HG03520 (cell line): ENCODE measurements at regions not wholly inside any gene's neighbourhood (a gene's known extent, or its start where the extent isn't known, plus 50 kb on each side); places are given as distances from the start of the nearest gene placed in this dataset.
"Not testable (repeated sequence)": the region's sequence is repeated elsewhere in the genome, so short reads cannot be mapped to it uniquely, and the experiment has no call there.

Experiments used
- ATAC-seq: cut with Tn5 transposase; IDR thresholded peaks from one replicate; pipeline ENCODE4 v1.9.1; 2021; ENCODE audit warnings: mild to moderate bottlenecking, moderate library complexity; ENCODE audit not compliant: unreplicated experiment

DNA sequence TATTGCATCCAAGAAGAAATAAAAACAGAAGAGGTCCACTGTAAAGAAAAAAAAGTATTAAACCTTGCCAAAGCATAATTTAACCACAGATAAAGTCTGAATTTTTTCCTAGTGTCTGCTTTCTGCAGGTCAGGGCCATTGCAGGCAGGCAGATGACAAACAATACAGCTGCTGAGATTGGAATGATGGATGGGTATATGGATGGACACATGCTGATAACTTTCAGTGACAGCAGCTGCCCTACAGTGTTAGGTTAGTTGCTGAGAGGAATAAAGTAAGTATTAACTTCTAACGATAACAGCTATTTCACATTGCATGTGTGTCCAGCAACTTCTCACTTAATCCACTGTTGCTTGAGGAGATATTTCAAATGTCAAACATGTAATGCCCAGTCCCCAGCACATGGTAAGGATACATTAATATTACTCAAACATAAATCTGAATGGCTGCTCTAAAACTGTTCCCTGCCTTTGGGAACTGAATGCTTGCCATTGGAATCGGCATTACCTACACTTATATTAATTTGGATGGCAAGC lies 515.3 kb downstream of the RMST start:
- no peak for ATAC-seq

DNA sequence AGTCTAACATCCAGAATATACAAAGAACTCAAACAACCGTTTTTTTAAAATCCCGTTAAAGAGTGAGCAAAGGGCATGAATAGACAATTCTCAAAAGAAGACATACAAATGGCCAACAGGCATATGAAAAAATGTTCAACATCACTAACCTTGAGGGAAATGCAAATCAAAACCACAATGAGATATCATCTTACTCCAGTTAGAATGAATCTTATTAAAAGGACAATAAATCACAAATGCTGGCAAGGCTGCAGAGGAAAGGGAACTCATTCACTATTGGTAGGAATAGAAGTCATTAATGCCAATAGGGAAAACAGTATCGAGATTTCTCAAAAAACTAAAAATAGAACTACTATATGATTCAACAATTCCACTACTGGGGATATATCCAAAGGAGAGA lies 520.1 kb downstream of the RMST start:
- no peak for ATAC-seq

DNA sequence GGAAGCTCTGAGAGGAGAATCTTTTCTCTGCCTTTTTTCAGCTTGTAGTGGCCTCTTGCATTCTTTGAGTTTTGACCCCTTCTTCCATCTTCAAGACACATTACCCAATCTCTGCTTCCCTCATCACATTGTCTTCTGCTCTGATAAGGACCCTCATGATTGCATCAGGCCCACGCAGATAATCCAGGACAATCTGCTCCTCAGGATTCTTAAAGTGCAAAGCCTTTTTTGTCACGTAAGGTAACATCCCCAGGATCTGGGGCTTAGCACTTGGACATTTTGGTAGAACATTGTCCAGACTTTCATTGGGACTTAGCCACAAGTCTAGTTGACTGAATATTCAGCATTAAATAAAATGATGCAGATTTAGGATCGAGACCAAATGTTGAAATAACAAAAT lies 521.2 kb downstream of the RMST start:
- ATAC-seq, result no peak

DNA sequence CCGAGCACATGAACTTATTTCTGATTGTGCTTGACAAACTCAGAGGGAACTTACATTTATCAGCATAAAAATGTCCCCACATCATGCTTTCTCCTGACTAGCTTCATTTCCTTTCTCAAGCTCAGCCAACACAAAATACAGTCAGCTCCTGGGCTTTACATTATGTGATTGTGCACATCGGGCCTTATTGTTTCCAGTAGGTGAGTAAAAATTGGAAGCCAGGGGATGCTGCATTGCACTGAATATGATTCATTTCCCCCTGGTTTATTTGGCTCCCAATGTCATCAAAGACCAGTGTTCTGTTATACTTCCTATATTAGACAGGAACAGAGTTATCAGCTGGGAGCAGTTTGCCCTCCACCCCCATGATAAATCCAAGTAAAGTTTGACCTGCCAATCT lies 521.8 kb downstream of the RMST start:
- no peak for ATAC-seq

DNA sequence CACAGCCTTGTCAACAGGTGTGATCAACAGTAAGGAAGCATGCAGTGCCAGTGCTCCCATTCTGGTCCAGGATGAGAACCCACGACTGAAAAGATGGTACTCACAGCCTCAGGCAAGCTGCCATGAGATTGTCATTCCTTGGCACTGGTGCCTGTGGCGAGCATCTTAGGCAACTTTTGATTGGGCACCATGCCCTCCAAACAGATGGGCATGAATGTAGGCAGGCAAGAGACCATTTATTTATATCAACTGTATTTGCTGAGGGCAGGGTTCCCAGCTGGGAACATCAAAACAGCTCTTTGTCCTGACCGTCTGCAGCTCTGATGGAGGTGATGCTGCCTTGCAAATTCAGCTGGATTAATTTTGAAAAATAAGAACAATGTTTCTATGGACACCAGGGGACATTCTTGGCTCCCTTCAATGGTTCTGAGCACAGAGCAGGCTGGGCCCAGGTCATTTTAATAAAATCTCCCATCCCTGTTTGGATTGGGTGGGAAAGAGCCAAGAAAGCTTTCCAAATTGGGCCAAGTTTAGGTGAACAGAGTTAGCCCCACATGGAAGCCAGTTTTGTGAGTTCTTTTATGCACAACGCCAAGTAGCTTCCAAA lies 522.5 kb downstream of the RMST start:
- ATAC-seq, result no peak

DNA sequence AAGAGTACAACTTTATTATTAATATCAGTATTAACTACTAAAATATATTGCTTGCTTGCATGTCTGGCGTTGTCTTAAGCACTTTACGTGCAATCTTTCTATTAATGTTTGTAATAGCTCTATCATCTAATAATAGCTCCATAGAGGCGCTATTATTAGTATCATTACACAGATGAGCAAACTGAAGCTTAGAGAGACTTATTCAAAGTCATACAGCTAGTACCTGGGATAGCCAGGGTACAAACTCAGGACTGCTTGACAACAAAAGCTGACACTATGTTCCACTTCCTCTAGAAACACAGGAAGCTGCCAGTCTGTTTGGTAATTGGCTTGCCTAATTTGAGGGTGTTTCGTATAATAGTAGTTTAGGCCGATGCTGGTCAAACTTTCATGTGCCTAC lies 523.2 kb downstream of the RMST start:
- no peak for ATAC-seq

DNA sequence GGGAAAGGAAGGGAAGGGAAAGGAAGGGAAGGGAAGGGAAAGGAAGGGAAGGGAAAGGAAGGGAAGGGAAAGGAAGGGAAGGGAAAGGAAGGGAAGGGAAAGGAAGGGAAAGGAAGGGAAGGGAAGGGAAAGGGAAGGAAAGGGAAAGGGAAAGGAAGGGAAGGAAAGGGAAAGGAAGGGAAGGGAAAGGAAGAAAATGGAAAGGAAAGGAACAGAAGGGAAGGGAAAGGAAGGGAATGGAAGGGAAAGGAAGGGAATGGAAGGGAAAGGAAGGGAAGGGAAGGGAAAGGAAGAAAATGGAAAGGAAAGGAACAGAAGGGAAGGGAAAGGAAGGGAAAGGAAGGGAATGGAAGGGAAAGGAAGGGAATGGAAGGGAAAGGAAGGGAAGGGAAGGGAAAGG lies 526.0 kb downstream of the RMST start:
- ATAC-seq, result not testable (repeated sequence)

DNA sequence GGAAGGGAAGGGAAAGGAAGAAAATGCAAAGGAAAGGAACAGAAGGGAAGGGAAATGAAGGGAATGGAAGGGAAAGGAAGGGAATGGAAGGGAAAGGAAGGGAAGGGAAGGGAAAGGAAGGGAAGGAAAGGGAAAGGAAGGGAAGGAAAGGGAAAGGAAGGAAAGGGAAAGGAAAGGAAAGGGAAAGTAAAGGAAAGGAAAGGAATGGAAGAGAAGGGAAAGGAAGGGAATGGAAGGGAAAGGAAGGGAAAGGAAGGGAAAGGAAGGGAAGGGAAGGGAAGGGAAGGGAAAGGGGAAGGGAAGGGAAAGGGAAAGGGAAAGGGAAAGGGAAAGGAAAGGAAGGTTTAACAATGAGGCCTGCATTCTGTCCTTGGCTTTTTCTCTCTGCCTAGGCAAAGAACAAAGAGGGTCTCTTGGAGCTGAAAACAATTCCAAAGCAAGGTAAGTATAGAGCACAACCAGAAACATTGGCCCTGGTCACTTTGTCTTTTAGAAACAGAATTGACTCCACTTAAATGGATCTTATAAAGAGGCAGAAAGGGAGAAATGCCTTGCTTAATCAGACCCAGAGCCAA lies 525.9 kb upstream of the TMPO start:
- ATAC-seq, result no peak

DNA sequence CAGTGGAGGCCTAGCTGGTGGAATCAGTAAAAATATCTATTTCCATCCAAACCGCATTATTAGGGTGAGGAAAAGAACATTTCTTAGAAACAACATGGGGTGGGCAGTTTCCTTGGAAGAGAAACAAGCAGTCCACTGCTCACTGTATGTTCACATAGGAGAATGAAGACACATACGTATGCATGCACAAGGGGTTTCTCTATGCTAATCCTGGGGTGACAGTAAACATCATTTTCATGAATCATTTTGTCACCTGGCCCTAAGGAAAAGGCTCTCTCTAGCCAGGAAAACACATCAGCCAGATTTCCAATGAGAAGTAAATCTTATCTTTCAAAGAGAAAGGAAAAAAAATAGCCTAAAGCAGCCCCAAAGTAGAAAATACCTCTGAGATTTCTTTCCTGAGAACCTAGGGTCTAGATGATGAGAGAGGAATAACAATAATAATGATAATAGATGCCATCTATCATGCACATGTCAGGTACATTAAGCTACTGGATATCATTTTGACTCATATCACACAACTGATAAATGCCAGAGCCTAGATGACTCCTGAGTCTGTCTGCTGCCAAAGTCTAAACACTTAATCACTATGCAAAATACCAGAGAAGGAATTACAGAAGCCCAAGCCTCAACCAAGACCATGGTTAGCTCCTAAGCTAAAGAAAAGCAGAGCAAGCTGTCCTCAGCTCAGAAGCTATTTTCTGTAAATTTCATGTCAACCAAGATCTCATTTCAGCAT lies 520.5 kb upstream of the TMPO start:
- ATAC-seq, result no peak

DNA sequence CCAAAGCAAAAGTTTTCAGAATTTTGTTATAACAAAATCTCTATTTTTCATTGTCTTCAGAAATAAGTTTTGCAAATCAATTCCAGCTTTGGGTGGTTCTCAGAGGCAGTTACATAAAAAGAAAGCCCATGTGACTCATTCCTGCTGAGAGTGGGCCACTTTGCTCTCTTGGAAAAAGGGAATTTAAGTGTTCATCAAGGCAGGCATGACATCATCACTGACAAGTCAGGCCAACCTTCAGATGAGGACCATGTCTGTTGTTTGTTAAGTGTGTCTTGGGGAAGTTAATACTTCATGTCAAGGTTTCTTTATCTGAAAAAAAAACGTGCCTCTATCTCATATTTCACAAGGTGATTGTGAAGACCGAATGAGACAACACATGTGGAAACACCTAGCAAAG lies 519.8 kb upstream of the TMPO start:
- no peak for ATAC-seq

DNA sequence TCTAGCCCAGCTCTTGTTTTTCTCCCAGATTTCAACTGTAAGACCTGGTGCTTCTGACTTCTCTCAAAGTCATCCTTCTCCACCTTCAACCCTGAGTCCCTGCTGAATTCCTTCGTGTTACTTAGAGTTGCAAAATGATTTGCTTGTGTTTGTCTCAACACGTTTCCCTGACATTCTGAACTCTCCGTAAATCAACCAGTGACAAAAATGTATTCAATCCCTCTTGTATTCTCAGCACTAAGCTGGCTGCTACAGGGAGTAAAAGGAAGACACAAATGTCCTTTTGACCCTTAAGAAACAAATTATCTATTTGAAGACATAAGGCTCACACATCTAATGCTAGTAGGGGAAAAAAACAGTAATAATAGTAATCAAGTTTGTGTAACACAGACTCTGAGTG lies 514.0 kb upstream of the TMPO start:
- no peak for ATAC-seq

DNA sequence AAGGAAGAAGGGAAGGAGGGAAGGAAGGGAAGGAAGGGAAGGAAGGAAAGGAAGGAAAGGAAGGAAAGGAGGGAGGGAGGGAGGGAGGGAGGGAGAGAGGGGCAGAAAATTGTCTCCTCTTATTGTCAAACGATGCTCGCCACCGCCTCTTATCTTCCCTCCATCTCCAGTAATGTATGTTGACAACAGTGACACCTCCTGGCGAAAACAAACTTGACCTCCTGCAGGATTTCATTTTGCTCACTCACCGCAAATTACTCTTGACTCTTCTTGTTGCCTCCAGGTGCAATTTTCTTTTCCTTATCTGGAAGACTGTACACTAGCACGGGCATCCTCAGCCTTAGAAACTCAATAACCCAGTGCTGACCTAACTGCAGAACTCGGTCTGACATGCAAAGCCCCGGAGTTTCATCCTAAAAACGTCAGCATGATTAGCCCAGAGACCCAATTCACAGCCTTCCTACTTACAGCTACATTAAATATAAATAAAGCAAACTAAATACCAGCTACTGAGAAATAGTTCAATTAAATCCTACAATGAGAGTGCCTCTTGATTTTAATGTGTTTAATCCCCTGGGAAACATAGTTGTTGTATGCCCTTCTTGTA lies 512.4 kb upstream of the TMPO start:
- peak; percentile 86 for ATAC-seq

DNA sequence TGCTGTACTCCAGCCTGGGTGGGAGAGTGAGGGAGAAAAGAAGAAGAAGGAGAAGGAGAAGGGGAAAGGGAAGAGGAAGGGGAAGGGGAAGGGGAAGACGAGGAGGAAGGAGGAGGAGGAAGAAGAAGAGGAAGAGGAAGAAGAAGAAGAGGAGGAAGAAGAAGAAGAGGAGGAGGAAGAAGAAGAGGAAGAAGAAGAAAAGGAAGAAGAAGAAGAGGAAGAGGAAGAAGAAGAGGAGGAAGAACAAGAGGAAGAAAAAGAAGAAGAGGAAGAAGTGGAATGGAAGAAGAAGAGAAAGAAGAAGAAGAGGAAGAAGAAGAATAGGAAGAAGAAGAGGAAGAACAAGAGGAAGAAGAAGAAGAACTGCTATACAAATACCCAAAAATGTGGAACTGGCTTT lies 507.4 kb upstream of the TMPO start:
- ATAC-seq, result no peak

DNA sequence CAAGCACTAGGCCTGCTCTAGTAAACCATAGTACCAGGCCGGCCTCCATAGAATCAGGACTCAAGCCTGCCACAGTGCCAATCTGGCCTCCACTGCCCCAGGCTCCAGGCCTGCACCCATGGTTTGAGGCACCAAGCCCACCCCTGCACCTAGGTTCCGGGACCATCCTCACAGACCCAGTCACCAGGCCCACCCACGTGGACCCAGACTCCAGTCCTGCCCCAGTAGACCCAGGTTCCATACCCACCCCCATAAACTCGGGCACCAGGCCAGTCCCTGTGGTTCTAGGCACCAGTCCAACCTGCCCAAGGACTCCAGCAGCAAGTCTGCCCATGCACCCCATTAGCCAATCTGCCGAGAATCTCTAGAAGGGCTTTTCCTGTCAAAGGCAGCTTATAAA lies 501.8 kb upstream of the TMPO start:
- no peak for ATAC-seq

DNA sequence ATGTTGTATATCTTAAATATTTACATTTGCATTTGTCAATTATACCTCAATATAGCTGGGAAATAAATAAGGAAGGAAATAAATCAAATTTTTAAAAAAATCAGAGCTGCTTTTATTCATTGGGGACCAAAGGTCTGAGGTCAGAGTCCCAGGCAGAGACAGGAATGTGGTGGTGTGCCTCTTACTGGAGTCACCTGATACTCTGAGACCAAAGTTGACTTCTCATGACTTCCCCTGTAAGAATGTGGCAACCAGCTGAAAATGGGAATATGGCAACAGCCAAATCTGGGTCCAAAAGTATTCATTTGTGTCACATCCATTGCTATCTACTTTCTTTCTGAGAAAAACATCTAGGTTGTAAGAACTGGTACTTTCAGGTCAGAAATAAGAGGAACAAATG lies 496.6 kb upstream of the TMPO start:
- ATAC-seq, result no peak

DNA sequence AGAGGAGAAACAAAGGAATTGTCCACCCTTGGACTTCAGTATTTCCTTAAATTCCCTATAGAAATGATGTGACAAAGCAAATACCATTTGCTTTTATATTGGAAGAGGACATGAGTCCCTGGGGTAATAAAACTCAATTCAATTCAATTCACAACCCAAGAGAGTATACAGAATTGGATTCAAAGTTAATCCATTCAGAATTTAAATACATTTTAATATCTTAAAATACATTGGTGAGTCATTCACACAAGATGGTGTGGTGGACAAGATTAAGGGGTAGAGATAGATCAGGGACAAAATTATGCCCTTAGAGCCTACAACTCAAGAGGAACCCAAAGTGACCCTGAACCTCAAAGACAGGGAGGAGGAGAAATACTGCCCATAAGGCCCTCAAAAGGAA lies 495.0 kb upstream of the TMPO start:
- no peak for ATAC-seq

DNA sequence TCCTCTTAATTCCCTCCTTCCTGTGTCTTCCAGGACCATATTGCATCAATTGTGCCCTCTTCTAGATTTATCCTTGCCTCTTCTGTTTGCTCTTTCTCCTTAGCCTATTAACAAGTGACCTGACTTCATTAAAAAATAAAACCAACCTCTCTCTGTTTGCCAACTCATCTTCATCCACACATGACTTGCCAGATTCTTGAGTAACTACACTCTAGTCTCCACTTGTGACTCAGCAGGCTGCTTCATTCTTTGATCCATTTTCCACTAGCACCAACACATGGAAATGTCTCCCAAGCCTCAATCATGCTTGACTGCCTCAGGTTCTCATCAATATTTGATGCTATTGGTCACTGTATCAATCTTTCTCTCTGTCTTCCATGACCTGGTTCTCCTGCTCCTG lies 492.4 kb upstream of the TMPO start:
- ATAC-seq, result no peak

DNA sequence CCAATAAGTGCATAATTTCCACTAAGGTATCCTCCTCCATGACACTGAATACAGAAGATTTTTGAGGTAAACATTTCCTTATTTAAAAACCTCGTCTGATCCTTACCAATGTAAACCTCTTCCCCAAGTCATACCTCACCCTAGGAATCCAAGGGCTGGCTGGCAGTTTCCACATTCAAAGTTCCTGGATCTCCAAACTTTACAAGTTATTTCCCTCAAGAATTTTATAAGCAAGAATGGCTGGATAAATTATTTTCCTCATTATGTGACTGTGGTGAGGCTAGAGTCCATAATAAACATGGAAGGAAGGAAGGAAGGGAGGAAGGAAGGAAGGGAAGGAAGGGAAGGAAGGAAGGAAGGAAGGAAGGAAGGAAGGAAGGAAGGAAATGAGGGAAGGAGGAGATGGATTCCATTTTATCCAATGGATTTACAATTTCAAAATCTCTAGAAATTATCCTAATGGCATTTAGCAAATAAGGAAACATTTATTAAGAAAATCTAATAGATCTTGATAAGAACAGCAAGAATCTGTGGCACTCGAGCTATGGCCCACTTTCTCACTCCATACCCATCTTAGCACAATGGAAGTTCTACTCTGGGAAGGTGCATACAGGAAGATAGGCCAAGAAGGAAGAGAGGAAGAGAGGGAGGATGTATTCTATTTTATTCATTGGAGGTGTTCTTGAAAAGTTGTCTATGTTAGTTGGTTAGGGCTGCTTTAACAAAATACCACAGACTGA lies 477.8 kb upstream of the TMPO start:
- no peak for ATAC-seq

DNA sequence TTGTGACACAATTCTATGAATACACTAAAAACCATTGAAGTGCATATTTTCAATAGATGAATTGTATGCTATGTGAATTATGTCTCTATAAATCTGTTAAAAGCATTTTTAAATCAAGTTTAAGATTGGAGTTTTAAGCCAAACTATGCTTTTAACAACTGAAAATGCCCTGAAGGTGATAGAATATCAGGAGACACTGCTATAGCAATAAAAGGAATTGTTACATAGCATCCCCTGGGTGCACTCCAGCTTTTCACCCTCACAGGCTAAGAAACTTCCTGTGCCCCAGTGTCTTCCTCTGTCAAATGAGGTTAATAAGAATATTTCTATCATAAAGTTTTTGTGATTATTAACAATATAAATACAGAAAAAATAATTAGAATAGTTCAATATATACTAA lies 472.7 kb upstream of the TMPO start:
- ATAC-seq, result no peak

DNA sequence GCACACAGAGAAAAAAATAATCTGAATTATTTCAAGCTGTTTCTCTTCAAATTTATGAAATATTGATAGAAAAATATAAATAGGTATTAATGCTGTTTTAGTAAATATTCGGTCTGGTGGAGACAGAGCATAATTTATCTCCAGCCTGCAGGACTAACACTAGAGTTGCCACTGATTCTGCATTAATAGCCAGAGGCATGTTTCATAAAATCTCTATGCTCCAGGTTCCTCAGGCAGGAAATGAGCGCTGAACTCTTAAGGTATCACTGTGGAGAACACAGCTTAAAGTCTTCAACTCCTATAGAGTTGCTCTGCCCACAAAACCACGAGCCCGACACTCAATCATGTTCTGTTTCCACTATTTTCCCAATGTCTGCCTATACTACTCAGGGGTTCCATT lies 470.0 kb upstream of the TMPO start:
- ATAC-seq, result no peak

DNA sequence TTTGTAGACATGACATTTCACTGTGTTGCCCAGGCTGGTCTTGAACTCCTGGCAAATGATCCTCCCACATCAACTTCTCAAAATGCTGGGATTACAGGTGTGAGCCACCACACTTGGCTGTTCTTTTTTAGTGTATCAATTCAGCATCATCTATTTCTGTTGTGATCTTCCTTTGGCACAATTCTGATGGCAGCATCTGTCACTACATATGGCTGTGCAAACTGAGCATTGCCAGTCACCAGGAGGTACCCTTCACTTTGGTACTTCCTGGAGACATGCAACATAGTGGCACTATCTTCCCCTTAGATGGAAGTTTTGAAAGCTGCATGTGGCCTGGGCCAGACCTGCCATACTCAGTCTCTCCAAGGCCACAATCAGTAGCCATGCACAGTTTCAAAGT lies 467.1 kb upstream of the TMPO start:
- ATAC-seq, result no peak
